Fibroblast of the aortic adventitia (primary cell): ENCODE measurements at regions not wholly inside any gene's neighbourhood (a gene's known extent, or its start where the extent isn't known, plus 50 kb on each side); places are given as distances from the start of the nearest gene placed in this dataset.
A peak's percentile ranks its signal among the peaks of the same experiment; 100 is the strongest.

ENCODE experiments used
- DNase-seq: peaks from one replicate; pipeline ENCODE4 v3.0.0-alpha.2; 2010; ENCODE audit warnings: low read depth
- H3K4me3 ChIP-seq: 2 replicates; pipeline ENCODE4 v1.5.1; 2011; ENCODE audit warnings: low read depth, mild to moderate bottlenecking, control low read depth, low read length, moderate library complexity
- CTCF ChIP-seq: IDR thresholded peaks from 2 replicates; pipeline ENCODE4 v1.5.1; 2011; ENCODE audit warnings: mild to moderate bottlenecking, low read length, control low read depth, inconsistent platforms; ENCODE audit not compliant: insufficient read depth

DNA sequence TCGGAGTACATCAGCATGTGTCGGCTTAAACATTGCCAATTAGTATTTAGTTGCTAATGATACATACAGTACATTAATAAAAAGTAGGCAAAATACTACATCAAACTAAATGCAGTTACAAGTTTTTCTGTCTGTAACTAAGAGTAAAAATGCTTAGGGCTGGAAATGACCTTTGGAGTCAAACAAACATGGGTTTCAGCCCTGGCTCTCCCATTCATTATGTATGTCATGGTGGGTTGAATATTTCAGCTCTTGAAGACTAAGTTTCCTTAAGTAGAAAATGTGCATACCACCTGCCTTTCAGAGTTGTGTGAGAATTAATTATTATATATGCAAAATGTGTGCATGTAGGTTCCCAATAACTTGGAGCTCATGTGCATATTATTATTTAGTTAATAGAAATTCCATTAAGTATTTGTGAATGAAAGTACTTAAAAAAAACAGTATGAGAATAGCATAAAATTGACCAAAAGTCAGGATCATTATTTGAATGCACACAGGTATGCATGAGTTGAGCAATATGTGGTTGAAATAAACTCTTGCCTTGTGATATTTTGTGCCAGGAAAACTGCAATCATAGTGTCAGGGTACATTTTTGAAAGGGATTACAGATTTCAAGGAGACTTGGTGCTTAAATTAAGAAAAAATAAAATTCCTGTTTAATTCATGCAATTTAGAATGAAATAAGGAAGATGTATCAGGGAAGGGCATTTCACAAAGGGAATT lies 2048.7 kb downstream of the PCDH7 start:
- TF ChIP-seq CTCF, result no peak
- no peak overlapping the region for H3K4me3 ChIP-seq
- DNase-seq, result no peak

DNA sequence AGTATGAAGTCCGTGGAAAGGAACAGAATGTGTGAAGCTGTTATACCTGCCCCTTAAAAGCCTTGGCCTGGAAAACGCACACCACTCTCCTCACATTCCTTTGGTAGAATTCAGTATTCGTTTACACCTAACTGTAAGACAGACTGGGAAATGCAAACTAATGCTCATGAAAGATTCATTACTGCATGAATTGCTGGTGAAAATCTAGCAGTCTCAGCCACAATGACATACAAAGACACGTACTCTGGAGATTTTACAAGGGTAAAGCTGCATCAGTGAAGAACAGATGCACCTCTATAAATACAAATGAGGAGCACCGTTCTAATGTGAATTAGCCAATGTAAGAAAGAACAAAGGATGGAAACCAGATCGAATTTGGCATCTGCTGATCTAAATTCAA lies 2051.3 kb downstream of the PCDH7 start:
- no peak overlapping the region for H3K4me3 ChIP-seq
- no peak for TF ChIP-seq CTCF
- no peak for DNase-seq

GRCh38 chr4:32775049-32775448 lies 2054.9 kb downstream of the PCDH7 start:
- H3K4me3 ChIP-seq, result no peak overlapping the region
- DNase-seq, result peak; percentile 11
- TF ChIP-seq CTCF, result no peak

GRCh38 chr4:32776435-32777203 lies 2056.4 kb downstream of the PCDH7 start:
- TF ChIP-seq CTCF, result no peak
- DNase-seq, result no peak
- no peak overlapping the region for H3K4me3 ChIP-seq

DNA sequence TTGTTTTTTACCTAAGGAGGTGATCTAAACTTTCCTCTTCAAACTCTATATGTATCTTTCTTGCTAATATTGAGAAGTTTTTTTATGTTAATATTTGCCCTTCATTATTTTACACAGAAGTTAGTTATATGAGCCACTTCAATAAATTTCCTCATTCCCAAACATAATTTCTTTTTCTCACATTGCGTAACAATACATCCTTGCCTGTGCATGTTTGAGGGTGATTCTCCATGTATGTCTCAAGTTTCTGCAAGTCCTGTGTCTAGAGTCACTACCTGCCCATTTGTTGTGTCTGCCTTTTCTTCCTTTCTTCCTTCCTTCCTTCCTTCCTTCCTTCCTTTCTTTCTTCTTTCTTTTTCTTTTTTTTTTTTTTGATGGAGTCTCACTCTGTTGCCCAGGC lies 2057.9 kb downstream of the PCDH7 start:
- TF ChIP-seq CTCF, result no peak
- no peak for DNase-seq
- no peak overlapping the region for H3K4me3 ChIP-seq

- no peak overlapping the region for H3K4me3 ChIP-seq
- no peak for TF ChIP-seq CTCF
- no peak for DNase-seq
These were observed 2058.8 kb downstream of the PCDH7 start for GRCh38 chr4:32778938-32779337.
